Right renal cortex interstitium (tissue), 3 donors: ENCODE measurements at regions not wholly inside any gene's neighbourhood (a gene's known extent, or its start where the extent isn't known, plus 50 kb on each side); places are given as distances from the start of the nearest gene placed in this dataset.
"Not testable (repeated sequence)": the region's sequence is repeated elsewhere in the genome, so short reads cannot be mapped to it uniquely, and the experiment has no call there.

Experiments
- DNase-seq, 3 donors: peaks; one replicate each; pipeline ENCODE4 v3.0.0-alpha.2; 2013; ENCODE audit warnings: low read depth in 3 of 3, low spot score in 2 of 3

DNA sequence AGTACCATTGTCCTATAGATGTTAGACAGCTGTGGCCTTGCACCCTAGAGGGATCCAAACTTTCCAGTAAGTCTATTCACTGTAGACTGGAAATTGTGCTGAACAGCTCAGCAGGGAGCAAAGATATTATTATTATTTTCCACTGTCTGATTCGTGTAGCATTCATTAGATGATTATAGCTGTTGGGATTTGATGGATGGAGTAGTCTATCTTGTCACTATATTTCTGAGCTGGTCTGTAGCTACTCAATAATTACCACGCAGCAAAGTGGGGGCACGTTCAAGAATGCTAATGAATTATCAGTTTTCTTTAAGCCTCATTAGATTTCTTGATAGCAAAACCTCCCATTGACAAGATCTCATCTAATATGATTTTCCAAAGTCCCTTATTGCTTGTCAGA lies 113.2 kb downstream of the RTP4 start:
- DNase-seq: no peak

DNA sequence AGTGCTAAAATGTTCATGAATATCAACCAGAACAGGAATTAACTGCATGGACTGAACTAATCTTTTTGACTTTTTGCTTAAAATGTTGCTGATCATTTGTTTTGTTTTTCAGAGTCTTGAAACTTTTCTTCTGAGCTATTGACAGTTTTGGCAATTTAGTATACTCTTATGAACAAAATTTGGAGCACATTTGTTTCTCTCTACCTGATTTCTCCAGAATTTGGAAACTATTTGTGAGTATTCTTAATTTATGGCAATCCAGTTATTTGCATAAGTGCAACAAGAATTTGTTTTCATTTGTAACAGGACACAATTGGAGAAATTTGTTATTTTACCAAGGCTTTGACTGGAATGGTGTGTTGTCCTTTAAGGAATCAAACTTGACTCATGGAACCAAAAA lies 107.4 kb downstream of the RTP4 start:
- not testable (repeated sequence) for DNase-seq

DNA sequence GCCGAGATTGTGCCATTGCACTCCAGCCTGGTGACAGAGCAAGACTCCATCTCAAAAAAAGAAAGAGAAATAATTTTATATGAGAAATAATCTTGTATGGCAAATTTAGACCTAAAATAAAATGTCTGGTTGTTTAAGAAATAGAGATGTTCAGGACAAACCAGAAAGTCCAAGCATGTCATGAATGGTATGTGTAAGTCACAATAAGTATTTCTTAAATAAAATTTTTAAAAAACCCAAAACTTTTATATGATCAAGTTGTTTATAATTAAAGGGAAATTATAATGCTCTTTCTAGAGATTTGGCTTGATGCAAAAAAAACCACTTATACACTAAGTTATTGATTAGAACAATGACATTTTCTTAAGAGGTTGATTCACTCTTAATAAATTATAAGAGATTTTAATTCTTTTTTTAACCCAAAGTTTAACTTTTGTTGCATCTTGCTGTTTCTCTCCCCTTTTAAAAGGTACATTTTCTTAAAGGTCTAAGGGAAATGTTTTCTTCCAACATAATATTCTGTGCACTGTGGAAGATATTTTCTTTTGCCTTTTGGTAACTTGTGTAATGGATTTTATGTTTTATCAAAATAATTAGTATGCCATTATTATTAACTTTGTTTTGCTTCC lies 105.7 kb downstream of the RTP4 start:
- no peak for DNase-seq

DNA sequence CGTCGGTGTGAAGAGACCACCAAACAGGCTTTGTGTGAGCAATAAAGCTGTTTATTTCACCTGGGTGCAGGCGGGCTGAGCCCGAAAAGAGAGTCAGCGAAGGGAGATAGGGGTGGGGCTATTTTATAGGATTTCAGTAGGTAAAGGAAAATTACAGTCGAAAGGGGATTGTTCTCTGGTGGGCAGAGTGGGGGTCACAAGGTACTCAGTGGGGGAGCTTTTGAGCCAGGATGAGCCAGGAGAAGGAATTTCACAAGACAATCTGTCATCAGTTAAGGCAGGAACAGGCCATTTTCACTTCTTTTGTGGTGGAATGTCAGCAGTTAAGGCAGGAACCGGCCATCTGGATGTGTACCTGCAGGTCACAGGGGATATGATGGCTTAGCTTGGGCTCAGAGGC lies 98.1 kb downstream of the RTP4 start:
- DNase-seq: not testable (repeated sequence)

DNA sequence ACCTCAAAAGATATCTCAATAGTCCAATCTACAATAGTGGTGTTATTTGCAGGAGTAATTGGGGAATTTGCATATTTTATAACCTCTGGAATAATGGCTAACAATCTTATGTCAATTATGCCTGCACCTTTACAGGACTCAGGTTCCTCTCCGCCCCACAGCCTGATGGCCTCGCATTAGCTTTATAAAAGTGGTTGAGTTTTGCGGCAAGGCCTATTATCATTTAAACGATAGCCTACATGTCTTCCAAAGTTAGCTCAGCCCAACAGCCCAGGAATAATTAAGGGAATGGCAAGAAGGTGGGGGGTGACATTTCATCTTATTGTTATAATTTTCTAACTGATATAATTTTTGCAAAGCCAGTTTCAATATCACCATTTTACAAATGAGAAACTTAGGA lies 97.3 kb downstream of the RTP4 start:
- DNase-seq: no peak

DNA sequence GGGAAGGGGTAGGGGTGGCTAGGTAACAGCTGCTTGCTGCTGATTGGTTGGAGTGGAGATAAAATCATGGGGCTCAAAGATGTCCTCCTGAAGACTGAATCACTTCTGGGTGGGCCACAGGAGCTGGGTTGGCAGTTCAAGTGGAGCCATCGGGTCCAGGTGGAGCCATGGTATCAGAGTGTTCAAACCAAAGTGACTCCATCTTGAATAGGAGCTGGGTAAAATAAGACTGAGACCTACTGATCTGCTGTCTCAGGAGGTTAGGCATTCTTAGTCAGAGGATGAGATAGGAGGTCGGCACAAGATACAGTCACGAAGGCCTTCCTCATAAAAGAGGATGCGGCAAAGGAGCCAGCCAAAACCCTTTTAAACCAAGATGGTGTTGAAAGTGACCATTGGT lies 96.5 kb downstream of the RTP4 start:
- no peak for DNase-seq

DNA sequence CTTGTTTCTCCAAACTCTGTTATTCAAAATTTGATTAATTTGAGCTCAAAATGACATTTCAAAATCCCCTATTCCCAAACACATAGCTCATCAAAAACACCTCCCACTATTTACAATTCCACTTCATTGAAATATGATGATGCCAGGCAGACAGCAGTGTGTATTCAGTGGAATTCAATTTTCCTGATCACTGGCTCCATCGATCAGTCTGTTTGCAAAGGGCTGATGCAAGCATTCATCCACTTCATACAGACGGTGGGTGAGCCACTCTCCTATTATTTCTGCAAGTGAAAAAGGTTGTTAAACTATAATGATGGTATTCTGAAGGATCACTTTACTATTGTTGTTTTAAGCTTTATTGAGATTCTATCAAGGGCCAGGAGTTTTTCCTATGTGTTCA lies 90.7 kb downstream of the RTP4 start:
- no peak for DNase-seq

DNA sequence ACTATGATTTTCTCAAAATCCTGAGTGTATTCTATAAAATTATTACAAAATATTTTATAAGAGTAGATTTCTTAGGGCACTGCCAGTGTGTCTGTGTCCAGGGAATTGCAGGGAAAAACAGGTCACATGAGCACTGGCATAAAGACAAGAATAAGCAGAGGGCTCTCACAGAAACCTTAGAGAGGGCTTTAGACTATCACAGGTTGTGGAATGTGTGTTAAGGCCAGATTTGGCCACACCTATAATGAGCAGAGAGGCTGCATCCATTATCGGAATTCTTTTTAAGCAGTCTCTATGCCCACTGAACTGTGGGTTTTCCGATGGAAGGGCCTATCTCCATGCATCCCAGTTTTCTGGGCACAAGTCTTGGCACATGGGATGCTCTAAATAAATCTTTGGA lies 90.2 kb downstream of the RTP4 start:
- DNase-seq: no peak

DNA sequence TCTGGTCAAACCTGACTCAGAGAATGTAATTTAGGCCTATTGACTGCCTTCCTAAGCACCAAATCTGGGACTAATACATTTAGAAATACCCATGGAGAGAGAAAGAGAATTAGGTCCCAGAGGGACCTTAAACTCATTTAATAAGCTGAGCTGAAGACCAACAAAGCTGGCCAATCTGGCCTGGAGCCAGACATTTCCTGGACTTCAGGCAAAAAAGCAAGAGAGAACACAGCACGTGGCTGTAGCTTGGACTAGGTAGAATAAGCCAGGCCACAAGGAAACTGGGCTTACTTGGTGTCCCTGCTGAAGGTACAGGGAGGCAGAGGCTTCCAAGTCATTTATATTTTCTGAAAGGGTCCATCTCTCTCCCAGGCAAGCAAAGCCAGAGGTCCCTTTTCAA lies 88.1 kb downstream of the RTP4 start:
- DNase-seq: no peak

DNA sequence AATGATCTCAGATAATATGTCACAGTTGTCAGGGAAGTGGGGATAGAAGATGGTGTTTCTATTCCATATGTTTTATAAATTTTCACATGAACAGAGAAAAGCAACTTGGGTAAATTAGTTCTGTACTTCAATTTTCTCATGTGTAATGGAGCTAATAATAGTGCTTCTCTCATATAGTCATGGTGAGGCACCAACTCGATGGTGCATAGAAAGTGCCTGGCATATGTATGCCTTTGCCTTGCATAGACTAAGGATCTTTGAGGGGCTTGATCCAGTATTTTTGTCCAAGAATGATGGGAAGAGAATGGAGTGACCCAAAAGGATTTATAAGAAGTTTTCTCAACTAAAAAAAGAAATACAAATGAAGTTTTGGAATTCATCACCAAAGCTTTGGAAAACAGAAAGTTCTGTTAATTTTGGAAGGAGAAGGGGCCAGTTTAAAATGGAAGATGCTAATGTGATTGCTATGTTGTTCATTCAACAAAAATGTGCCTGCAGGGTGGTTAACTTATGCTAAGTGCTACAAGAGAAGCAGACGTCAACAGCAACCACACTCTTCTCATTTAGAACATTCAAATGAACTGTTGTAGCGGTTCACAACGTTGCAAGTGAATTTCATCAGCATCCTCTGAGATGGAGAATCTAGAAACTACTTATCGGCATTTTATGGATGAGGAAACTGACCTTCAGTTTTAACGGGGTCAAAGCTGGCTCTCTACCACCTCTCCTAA lies 86.1 kb downstream of the RTP4 start:
- no peak for DNase-seq

DNA sequence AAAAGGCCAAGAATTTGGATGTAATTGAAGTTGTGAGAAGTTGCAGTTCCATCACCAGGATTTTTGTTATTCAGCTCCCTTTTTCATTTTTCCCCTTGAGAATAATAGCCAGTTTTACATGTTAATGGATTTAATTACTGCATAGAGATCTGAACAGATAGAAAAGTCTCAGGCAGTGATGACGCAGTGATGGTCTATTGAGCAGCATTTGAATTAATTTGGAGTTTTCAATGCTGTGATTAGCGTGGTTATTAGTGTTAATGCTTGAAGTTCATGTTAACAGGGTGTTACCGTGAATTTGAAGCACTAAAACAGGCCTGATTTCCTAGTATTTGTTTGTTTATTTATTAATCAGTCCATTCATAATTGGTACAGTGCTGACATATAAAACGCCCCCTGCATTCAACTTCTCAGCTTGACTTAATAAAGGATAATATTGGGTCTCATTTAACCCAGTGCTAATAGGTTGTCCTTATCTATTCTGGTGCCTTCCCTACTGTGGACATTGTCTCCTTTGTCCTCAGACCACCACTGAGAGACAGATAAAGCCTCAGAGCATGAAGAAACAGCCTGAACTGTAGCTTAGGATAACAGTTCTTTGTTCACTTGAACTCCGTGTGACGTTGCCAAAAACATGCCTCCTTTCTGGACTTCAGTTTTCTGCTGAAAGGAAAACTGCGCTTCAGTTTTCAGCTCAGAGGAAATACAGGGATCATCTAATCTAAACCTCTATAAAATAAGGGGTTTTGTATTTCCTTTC lies 82.4 kb downstream of the RTP4 start:
- no peak for DNase-seq

DNA sequence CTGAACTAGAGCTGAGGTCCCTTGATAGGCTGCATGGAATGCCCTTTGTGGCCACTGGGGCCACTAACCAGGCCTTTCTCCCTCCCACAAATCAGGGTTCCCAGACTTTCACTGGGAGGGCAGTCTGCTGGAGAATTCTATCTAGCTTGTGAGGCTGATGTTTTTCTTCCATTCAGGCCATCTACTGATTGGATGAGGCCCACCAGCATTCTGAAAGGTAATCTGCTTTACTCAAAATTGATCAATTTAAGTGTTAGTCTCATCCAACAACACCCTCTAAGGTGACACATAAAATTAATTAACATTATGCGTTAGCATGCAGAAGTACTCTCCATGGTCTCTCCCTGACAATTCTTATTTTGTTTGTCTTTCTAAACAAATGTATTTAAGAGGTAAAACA lies 80.5 kb downstream of the RTP4 start:
- no peak for DNase-seq

DNA sequence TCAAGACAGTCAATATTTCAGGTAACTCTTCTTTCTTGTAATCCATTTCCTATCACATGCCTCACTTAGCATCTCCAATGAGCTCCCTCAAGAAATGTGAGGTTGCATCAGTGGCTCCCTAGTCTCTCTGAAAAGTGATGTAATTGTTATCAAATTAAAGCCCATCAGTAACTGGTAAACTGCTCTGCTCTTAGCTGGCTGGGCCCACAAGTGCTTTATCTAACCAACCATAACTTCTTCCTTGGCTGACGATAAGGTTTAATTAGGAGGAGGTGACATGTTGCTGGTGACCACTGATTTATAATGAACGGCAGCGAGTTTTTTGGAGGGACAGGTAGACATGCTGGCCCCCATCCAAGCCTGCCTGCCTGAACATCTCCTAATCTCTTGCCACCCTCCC lies 79.6 kb downstream of the RTP4 start:
- no peak for DNase-seq

DNA sequence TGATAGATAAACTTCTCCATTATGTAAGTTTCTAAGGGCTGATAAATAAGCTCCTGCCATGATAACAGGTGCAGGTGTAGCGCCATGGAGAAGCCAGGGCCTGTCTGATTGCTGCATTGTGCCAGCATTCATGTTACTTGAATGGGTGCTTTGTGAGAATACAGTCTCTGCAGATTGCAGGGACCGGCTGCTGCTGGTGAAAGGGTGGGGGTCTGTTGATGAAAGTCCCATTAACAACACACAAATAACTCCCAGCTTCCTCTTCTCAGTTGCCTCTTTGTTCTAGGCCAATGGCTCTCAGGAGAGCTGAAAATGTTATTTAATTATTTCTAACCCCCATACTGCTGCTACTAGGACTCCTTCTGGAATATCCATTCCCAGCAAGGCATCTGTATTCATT lies 77.2 kb downstream of the RTP4 start:
- DNase-seq: no peak

DNA sequence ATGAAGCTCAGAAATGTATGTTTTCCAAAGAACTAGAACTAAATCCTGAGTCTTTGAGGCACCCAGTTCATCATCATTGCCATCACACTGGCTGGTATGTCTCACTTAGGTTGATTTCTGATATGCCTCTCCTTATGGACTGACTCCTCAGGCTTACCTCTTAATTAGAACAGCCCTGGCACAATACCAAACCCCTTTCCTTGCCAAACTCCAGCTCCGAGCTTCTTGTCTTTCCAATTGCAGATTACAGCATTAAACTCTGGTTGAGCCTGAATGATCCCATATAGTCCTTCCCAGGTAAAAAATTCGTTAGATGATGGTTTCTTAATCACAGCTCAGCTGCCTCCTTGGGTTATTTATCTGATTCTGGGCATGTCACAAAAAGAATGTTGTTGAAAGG lies 66.3 kb downstream of the RTP4 start:
- no peak for DNase-seq

DNA sequence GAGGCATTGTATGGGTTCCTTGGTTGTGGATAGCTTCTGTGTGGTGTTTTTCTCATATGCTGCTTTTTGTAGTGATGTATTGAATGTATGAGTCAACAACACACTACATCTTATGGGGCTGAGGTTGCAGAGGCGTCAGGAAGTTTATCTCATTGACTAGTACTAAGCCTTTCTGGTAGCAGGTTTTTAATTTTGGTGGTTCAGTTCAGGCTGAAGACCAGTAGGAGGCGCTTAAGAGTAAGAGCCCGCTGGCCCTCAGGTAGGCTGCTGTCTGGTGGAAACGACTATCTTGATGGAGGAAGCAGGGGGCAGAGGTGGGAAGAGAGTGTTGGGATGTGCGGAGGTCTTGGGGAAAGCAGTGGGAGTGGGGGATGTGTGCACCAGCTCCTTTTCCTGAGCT lies 62.4 kb downstream of the RTP4 start:
- DNase-seq: no peak
